GM12872 (cell line): ENCODE measurements at regions not wholly inside any gene's neighbourhood (a gene's known extent, or its start where the extent isn't known, plus 50 kb on each side); places are given as distances from the start of the nearest gene placed in this dataset.
A peak's percentile ranks its signal among the peaks of the same experiment; 100 is the strongest.

Experiments
- TF ChIP-seq, protein P1 (sequence below): IDR thresholded peaks from 3 replicates; pipeline ENCODE4 v1.5.1; 2011; ENCODE audit warnings: low read depth, mild to moderate bottlenecking, low read length, moderate library complexity; ENCODE audit not compliant: insufficient read depth

DNA sequence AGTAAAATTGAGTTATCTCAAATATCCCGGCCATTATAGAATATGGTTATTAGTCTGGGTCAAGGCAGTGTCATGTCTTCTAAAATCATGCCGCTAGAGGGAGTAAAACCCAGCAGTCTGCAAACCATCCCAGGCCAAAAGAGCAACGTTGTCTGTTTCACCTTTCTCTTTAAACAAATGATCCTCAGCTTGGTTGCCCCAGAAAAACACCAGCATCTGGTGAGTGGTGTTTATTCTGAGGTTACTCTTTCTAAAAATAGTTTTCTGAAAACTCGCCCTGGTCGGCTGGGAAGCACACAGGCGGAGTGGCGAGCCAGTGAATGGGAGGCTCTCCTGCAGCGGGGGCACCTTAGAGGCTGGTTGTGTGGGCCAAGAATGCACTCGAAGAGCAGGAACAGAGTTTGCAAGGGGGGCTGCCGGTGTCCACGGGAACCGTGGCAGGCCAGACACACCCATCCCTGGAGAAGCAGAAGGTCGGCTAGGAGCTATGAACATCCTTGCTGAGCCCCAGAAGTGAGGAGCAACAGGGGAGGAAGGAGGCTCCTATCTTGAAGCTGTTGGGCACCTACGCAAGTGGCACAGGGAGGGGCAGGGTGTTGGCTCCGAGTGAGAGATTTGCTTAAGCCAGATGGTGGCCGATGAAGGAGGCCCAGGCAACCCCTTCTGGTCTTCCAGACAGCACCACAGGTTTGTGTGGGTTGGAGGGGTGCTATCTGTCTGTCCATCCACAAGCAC is 297.1 kb downstream of the ETS1 start:
- TF ChIP-seq, protein P1, sequence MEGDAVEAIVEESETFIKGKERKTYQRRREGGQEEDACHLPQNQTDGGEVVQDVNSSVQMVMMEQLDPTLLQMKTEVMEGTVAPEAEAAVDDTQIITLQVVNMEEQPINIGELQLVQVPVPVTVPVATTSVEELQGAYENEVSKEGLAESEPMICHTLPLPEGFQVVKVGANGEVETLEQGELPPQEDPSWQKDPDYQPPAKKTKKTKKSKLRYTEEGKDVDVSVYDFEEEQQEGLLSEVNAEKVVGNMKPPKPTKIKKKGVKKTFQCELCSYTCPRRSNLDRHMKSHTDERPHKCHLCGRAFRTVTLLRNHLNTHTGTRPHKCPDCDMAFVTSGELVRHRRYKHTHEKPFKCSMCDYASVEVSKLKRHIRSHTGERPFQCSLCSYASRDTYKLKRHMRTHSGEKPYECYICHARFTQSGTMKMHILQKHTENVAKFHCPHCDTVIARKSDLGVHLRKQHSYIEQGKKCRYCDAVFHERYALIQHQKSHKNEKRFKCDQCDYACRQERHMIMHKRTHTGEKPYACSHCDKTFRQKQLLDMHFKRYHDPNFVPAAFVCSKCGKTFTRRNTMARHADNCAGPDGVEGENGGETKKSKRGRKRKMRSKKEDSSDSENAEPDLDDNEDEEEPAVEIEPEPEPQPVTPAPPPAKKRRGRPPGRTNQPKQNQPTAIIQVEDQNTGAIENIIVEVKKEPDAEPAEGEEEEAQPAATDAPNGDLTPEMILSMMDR = peak; percentile 72

DNA sequence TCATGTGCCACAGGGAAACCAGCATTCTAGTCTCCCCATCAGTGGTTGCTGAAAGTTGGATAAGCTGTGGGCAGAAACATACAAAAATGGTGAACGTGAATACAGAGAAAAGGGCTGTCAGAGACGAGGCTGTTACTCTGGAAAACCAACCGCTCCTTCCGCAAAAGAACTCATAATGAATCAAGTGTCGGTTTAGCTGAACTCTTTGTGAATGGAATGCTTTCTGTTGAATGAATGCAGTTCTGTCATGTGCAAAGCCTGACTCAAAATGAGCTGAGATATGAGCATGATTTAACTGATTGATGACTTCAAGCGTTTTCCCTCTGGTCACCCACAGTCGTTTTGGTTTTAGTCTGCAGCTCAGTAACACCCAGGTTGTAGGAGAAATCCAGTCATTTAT is 298.3 kb downstream of the ETS1 start:
- TF ChIP-seq, protein P1 = no peak

DNA sequence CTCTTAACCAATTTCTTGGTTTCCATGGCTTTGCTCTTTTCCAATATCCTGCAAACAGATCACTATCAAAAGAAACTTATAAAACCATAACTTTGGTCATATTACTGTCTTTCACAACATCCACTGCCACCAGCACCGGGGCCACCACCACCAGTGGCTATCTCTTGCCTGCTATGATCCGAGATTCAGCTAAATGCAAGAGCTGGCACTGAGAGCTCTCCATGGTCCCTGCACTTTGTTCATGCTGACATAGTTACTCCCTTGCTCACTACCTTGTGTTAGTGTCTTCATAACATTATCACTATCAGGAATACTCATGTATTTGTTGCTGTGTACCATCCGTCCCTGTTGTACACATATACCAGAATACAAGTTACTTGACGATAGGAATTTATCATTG is 299.0 kb downstream of the ETS1 start:
- TF ChIP-seq, protein P1 = no peak

DNA sequence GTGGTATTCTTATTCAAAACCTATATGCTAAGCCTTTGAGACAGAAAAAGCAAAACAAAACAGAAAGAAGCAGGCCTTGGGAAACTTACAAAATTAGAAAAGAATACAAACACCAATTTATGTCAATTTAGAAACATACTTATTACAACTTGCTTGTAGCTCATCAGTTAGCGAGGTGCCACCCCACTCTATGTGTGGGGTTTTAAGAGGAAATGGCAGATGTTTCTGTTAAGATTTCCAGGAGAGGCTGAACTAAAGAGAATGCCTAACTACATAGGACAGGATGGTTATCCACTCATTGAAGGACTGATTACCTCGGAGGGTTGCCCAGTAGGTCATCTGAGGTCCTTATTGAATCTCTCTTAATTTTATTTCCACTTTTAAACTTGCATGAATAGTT is 302.0 kb downstream of the ETS1 start:
- TF ChIP-seq, protein P1 = no peak

DNA sequence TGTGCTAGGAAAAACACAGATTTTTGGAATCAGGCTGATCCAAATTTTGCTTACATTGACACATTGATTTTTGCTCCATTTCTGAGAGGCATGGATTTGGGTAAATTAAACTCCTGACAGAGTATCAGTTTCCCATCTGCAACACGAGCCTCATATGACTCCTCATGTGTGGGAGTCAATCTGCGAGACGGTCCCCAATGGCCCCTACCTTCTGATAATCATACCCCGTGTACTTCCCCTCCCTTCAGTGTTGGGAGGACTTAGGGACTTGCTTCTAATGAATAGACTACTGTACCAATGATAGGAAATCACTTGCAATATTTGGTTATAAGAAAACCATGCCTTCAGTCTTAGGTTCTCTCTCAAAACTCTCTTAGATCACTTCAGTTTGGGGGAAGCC is 302.7 kb downstream of the ETS1 start:
- TF ChIP-seq, protein P1 = no peak

DNA sequence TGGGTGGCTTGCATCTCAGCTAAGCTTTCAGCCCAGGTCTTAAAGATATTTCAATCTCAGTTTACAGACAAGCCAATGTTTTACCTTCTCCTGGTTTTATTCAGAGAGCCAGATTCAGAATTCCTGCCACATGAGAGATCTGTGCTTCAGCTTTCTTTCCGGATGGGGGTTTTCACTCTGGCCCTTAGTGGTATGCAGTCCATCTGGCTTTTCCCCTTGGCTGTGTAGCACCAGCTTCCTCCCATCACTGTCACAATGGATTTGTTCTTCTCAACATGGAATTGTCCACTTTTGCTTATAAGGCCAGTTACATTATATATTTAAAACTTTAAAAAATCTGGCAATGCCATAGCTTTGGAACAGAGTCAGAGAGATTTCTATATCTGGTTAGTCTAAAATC is 303.9 kb downstream of the ETS1 start:
- TF ChIP-seq, protein P1 = no peak

DNA sequence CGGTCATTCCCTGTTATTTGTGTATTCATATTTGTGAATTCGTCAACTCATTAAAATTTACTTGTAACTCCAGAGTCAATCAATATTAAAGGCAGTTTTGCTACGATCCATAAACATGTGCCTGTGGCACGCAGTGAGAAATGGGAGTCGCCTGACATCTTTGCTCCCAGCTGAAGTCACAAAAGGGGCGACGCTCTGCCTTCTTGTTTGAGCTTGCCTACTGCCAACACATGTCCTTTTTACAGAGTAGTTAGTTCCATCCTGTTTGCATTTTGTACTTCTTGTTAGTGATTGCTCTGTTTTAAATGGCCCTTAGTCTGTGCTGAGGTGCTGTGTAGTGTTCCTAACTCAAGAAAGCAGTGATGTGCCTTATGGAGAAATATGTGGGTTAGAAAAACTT is 305.3 kb downstream of the ETS1 start:
- TF ChIP-seq, protein P1 = no peak
